OCI-LY1 (cell line): ENCODE measurements at regions not wholly inside any gene's neighbourhood (a gene's known extent, or its start where the extent isn't known, plus 50 kb on each side); places are given as distances from the start of the nearest gene placed in this dataset.

Experiments used
- H2AFZ ChIP-seq: fragments of 200-600 bp; sonication (generic), shearing (Covaris generic); 2 replicates; pipeline ENCODE4 v1.6.0; 2014; ENCODE audit warnings: antibody characterized with exemption, mild to moderate bottlenecking, low read length
- H3F3A ChIP-seq: fragments of 200-600 bp; sonication (generic), shearing (Covaris generic); 2 replicates; pipeline ENCODE4 v1.6.0; 2014; ENCODE audit warnings: mild to moderate bottlenecking, antibody characterized with exemption, low read length, moderate library complexity; ENCODE audit not compliant: insufficient read depth
- H3K27ac ChIP-seq: fragments of 200-600 bp; sonication (generic); 2 replicates; pipeline ENCODE4 v1.5.1; 2014; ENCODE audit warnings: low read length, mixed run types, mild to moderate bottlenecking, low read depth; ENCODE audit not compliant: poor library complexity, severe bottlenecking
- H3K27me3 ChIP-seq: fragments of 200-600 bp; sonication (generic); 2 replicates; pipeline ENCODE4 v1.6.0; 2014; ENCODE audit warnings: antibody characterized with exemption, mild to moderate bottlenecking, low read length, moderate library complexity; ENCODE audit not compliant: insufficient read depth
- H3K36me3 ChIP-seq: fragments of 200-600 bp; sonication (generic); 2 replicates; pipeline ENCODE4 v1.6.1; 2014; ENCODE audit warnings: mild to moderate bottlenecking, antibody characterized with exemption, low read length, moderate library complexity, mixed read lengths; ENCODE audit not compliant: insufficient read depth
- H3K4me1 ChIP-seq: fragments of 200-600 bp; sonication (generic); 2 replicates; pipeline ENCODE4 v1.5.1; 2014; ENCODE audit warnings: mild to moderate bottlenecking, low read length, moderate library complexity; ENCODE audit not compliant: insufficient read depth, severe bottlenecking
- H3K4me2 ChIP-seq: fragments of 200-600 bp; sonication (generic), shearing (Covaris generic); 2 replicates; pipeline ENCODE4 v1.6.1; 2014; ENCODE audit warnings: low read length
- H3K4me3 ChIP-seq: fragments of 200-600 bp; sonication (generic); 2 replicates; pipeline ENCODE4 v1.5.1; 2014; ENCODE audit warnings: low read length, low read depth, mild to moderate bottlenecking, mixed read lengths; ENCODE audit not compliant: poor library complexity, severe bottlenecking
- H3K79me2 ChIP-seq: fragments of 200-600 bp; shearing (Covaris generic); 2 replicates; pipeline ENCODE4 v1.6.1; 2016; ENCODE audit warnings: mixed run types, low read length, mixed read lengths; ENCODE audit not compliant: insufficient read depth
- H3K9ac ChIP-seq: fragments of 200-600 bp; sonication (generic), shearing (Covaris generic); 2 replicates; pipeline ENCODE4 v1.6.1; 2014; ENCODE audit warnings: mild to moderate bottlenecking, low read length, mixed read lengths
- H3K9me2 ChIP-seq: fragments of 200-600 bp; sonication (generic), shearing (Covaris generic); 2 replicates; pipeline ENCODE4 v1.6.1; 2014; ENCODE audit warnings: low read depth, mild to moderate bottlenecking, low read length, mixed read lengths
- H3K9me3 ChIP-seq: fragments of 200-600 bp; shearing (Covaris generic); 2 replicates; pipeline ENCODE4 v1.6.1; 2014; ENCODE audit warnings: low read length, mixed read lengths
- H4K20me1 ChIP-seq: fragments of 200-600 bp; sonication (generic), shearing (Covaris generic); 2 replicates; pipeline ENCODE4 v1.6.0; 2016; ENCODE audit warnings: mild to moderate bottlenecking, low read length; ENCODE audit not compliant: insufficient read depth
- CTCF ChIP-seq: fragments of 200-600 bp; sonication (generic), shearing (Covaris generic); IDR thresholded peaks from 2 replicates; pipeline ENCODE4 v1.5.1; 2017; ENCODE audit warnings: mild to moderate bottlenecking, antibody characterized with exemption, low read length, moderate library complexity, mixed read lengths
- EZH2 ChIP-seq: fragments of 200-600 bp; sonication (generic), shearing (Covaris generic); IDR thresholded peaks from 2 replicates; pipeline ENCODE4 v1.8.0; 2017; ENCODE audit warnings: borderline replicate concordance, mixed run types, mild to moderate bottlenecking, antibody characterized with exemption, low read length, moderate library complexity, mixed read lengths

- Histone ChIP-seq H3K4me3 (no peak overlapping the region), H3K9me2 (no peaks in the 10 kb centered on the region), H2AFZ (no peak overlapping the region), H3K9ac (no peak overlapping the region), H3K4me2 (no peak overlapping the region), H3K4me1 (no peaks in the 10 kb centered on the region), H4K20me1 (no peaks in the 10 kb centered on the region), H3K27ac (no peak overlapping the region), H3K36me3 (no peaks in the 10 kb centered on the region), H3F3A (no peaks in the 10 kb centered on the region), H3K79me2 (no peaks in the 10 kb centered on the region), H3K9me3 (no peaks in the 10 kb centered on the region), H3K27me3 (no peaks in the 10 kb centered on the region)
- TF ChIP-seq CTCF (no peak), EZH2 (no peak)
Observed at GRCh38 chr4:115678425-115678941, 565.1 kb upstream of the NDST4 start.

DNA sequence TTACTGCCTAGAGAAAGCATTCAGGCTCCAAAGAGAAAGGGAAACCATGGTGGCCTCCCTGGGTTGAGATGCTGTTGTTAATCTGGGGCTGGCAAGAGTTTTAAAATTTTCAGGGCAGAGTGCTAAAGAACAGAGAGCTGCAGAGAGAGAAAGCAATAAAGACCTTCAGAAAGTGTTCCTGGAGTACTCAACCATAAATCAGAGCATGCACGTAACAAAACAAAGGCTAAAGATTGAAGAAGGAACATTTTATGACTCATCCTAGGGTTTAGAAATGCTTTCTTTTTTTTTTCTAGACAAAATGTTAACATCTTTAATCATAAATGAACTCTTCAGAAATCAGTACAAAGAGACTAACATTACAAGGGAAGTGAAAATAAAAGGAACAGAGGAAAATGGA is 562.3 kb upstream of the NDST4 start:
- no peaks in the 10 kb centered on the region for H3K4me1 ChIP-seq
- TF ChIP-seq EZH2 (no peak), CTCF (no peak)
- H3F3A ChIP-seq: no peaks in the 10 kb centered on the region
- no peak overlapping the region for H3K27ac ChIP-seq
- H3K4me2 ChIP-seq: no peak overlapping the region
- no peaks in the 10 kb centered on the region for H3K79me2 ChIP-seq
- H3K4me3 ChIP-seq: no peak overlapping the region
- no peaks in the 10 kb centered on the region for H3K9me3 ChIP-seq
- no peak overlapping the region for H3K9ac ChIP-seq
- H3K36me3 ChIP-seq: no peaks in the 10 kb centered on the region
- H2AFZ ChIP-seq: no peak overlapping the region
- no peaks in the 10 kb centered on the region for H4K20me1 ChIP-seq
- H3K27me3 ChIP-seq: no peaks in the 10 kb centered on the region
- no peaks in the 10 kb centered on the region for H3K9me2 ChIP-seq

DNA sequence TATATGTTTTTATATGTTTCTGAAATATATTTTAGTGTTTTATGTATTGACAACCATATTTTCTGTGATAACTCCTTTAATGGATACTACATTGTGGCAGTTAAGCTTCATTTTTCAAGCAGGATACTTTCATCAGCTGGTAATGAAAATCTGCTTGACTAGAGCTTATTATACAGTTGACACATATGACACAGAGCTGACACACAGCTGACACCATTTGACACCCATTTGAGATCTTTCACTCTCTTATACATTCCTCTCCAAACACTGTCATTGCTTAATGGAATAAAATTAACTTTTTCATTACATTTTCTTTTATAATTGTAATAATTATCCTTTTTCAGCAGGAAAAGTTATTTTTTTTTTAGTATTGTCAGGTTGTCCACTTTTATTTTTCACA is 561.1 kb upstream of the NDST4 start:
- no peaks in the 10 kb centered on the region for H3K9me3 ChIP-seq
- H3F3A ChIP-seq: no peaks in the 10 kb centered on the region
- no peak for TF ChIP-seq EZH2
- TF ChIP-seq CTCF: no peak
- no peak overlapping the region for H3K27ac ChIP-seq
- H3K4me3 ChIP-seq: no peak overlapping the region
- H3K4me2 ChIP-seq: no peak overlapping the region
- no peaks in the 10 kb centered on the region for H3K9me2 ChIP-seq
- H3K27me3 ChIP-seq: no peaks in the 10 kb centered on the region
- H3K4me1 ChIP-seq: no peaks in the 10 kb centered on the region
- no peaks in the 10 kb centered on the region for H3K36me3 ChIP-seq
- H3K79me2 ChIP-seq: no peaks in the 10 kb centered on the region
- H4K20me1 ChIP-seq: no peaks in the 10 kb centered on the region
- no peak overlapping the region for H2AFZ ChIP-seq
- H3K9ac ChIP-seq: no peak overlapping the region
